ENCODE measurements at regions not wholly inside any gene's neighbourhood (a gene's known extent, or its start where the extent isn't known, plus 50 kb on each side); places are given as distances from the start of the nearest gene placed in this dataset.

DNA sequence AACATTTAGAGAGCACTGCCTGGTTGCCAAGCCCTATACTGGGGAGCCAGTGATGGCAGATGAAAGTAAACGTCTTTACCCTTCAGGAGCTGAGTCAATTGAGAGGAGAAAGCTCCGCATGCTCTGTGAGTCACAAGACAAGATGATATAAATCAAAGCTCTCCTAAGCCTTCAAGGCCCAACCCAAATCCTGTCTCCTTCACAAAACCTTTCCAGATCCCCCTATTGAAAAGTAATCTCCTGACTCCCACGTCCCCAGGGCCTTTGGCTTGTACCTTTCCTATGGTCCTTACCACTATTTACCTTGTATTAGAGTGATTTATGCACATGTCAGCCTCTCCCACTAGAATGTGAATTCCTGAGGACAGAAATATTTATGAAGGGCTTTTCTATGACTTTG lies 230.1 kb upstream of the TENM4 start:
- H3K4me2 ChIP-seq (ENCODE audit: insufficient read depth in 1 of 2, low read depth in 2 of 2, low read length in 2 of 2), result no peak overlapping the region
- ChIA-PET POLR2A (ENCODE audit: partially characterized antibody) (no interaction called here), CTCF (ENCODE audit: partially characterized antibody) (no interaction called here)
- H3K9ac ChIP-seq (replicated peaks in 1 of 4; ENCODE audit: extremely low read depth in 1 of 4, low read depth in 3 of 4, low read length in 3 of 4), result no peak overlapping the region
- no peak overlapping the region for H2BK15ac ChIP-seq (ENCODE audit: low read length)
- no peak overlapping the region for H3K4me3 ChIP-seq (ENCODE audit: extremely low read depth in 1 of 4, insufficient read depth in 2 of 4, low read depth in 3 of 4, low read length in 4 of 4)
- DNase-seq (ENCODE audit: low read depth in 1 of 2, low spot score in 2 of 2), result no peak
- no peak for FAIRE-seq
- no peaks in the 10 kb centered on the region for H4K20me1 ChIP-seq (replicated peaks in 1 of 2; ENCODE audit: control insufficient read depth in 1 of 2, insufficient read depth in 2 of 2, low read length in 2 of 2)
- no peak overlapping the region for H3K18ac ChIP-seq (ENCODE audit: extremely low read depth, low read length)
- H2BK120ac ChIP-seq (replicated peaks; ENCODE audit: low read depth, low read length), result no peak overlapping the region
- no peaks in the 10 kb centered on the region for H3K23me2 ChIP-seq (ENCODE audit: low read depth, low read length)
- no peak overlapping the region for H2BK20ac ChIP-seq (ENCODE audit: low read length)
- no peak overlapping the region for H2AK5ac ChIP-seq (ENCODE audit: low read depth, low read length)
- H3K27ac ChIP-seq (ENCODE audit: low read depth, low read length), result no peak overlapping the region
- WGBS, 2 experiments (ENCODE audit: extremely low coverage in 1 of 2, insufficient coverage in 1 of 2, insufficient read length in 1 of 2, insufficient replicate concordance in 2 of 2, low coverage in 1 of 2, low lambda C conversion rate in 2 of 2, missing lambda C conversion rate in 1 of 2), result 87% methylated on average over 3 of the region's 3 CpGs; no CpG with 5 or more reads in 1 of the 2 experiments
- H3K79me1 ChIP-seq (ENCODE audit: low read depth, low read length), result no peaks in the 10 kb centered on the region
- no peak overlapping the region for H2AFZ ChIP-seq (ENCODE audit: low read length)
- H3K9me3 ChIP-seq (ENCODE audit: insufficient read depth in 2 of 2, low read depth in 1 of 2, low read length in 1 of 2), result no peaks in the 10 kb centered on the region
- H3K23ac ChIP-seq (ENCODE audit: insufficient read length), result no peak overlapping the region
- H4K5ac ChIP-seq (ENCODE audit: insufficient read length, low read depth, low read length), result no peak overlapping the region
- no peak overlapping the region for H4K8ac ChIP-seq (ENCODE audit: extremely low read depth, insufficient read depth, low read length)
- no peak overlapping the region for H2BK5ac ChIP-seq (ENCODE audit: low read depth, low read length)
- H3K27me3 ChIP-seq (replicated peaks in 1 of 4; ENCODE audit: control insufficient read depth in 3 of 4, extremely low read depth in 1 of 4, insufficient read depth in 3 of 4, low read length in 3 of 4), result peaks cover 0 to 1% (median 0%) of the 10 kb centered on the region in 4 experiments; a peak in 1 of 7 replicates
- H3K14ac ChIP-seq (ENCODE audit: insufficient read length), result no peak overlapping the region
- peaks cover 0 to 4% (median 0%) of the 10 kb centered on the region in 4 experiments; a peak in 1 of 7 replicates for H3K4me1 ChIP-seq (replicated peaks in 1 of 4; ENCODE audit: control insufficient read depth in 3 of 4, insufficient read depth in 4 of 4, low read length in 3 of 4)
- H3K79me2 ChIP-seq (ENCODE audit: control insufficient read depth in 1 of 2, insufficient read depth in 2 of 2, low read length in 2 of 2), result no peaks in the 10 kb centered on the region
- H3K36me3 ChIP-seq (ENCODE audit: control insufficient read depth in 2 of 4, insufficient read depth in 4 of 4, low read length in 3 of 4), result no peaks in the 10 kb centered on the region; a peak in 1 of 8 replicates
- no peak overlapping the region for H3K56ac ChIP-seq (replicated peaks; ENCODE audit: insufficient read length, low read depth, low read length)
- H2BK12ac ChIP-seq (ENCODE audit: low read depth, low read length), result no peak overlapping the region
- no peak overlapping the region for H3K4ac ChIP-seq (replicated peaks; ENCODE audit: insufficient read length, low read depth, low read length)
- no peak overlapping the region for H4K91ac ChIP-seq (replicated peaks; ENCODE audit: insufficient read length, low read length)
- TF ChIP-seq TBP (IDR thresholded peaks at IDR 0.05; ENCODE audit: low read depth, low read length) (no peak), RXRA (IDR thresholded peaks at IDR 0.05; ENCODE audit: insufficient read depth, low read depth, low read length) (no peak), SP1 (IDR thresholded peaks at IDR 0.05; ENCODE audit: low read depth, low read length) (no peak), ASH2L (IDR thresholded peaks at IDR 0.05; ENCODE audit: low read length) (no peak), RFX5 (IDR thresholded peaks at IDR 0.05; ENCODE audit: borderline replicate concordance, low read depth, low read length) (no peak), EP300 (IDR thresholded peaks at IDR 0.05; ENCODE audit: borderline replicate concordance in 1 of 2, low read depth in 2 of 2, low read length in 2 of 2) (no peak), NRF1 (IDR thresholded peaks at IDR 0.05; ENCODE audit: low read depth, low read length) (no peak), HDAC6 (IDR thresholded peaks at IDR 0.05; ENCODE audit: low read depth, low read length) (no peak), MAFK (IDR thresholded peaks at IDR 0.05; ENCODE audit: low read depth, low read length) (no peak), CREB1 (IDR thresholded peaks at IDR 0.05) (no peak), CBX8 (IDR thresholded peaks at IDR 0.05; ENCODE audit: borderline replicate concordance, low read depth, low read length) (no peak), BRCA1 (IDR thresholded peaks at IDR 0.05; ENCODE audit: low read depth, low read length) (no peak)
- TF ChIP-seq, protein P1, sequence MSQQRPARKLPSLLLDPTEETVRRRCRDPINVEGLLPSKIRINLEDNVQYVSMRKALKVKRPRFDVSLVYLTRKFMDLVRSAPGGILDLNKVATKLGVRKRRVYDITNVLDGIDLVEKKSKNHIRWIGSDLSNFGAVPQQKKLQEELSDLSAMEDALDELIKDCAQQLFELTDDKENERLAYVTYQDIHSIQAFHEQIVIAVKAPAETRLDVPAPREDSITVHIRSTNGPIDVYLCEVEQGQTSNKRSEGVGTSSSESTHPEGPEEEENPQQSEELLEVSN (IDR thresholded peaks at IDR 0.05), result no peak
- TF ChIP-seq, protein P2, sequence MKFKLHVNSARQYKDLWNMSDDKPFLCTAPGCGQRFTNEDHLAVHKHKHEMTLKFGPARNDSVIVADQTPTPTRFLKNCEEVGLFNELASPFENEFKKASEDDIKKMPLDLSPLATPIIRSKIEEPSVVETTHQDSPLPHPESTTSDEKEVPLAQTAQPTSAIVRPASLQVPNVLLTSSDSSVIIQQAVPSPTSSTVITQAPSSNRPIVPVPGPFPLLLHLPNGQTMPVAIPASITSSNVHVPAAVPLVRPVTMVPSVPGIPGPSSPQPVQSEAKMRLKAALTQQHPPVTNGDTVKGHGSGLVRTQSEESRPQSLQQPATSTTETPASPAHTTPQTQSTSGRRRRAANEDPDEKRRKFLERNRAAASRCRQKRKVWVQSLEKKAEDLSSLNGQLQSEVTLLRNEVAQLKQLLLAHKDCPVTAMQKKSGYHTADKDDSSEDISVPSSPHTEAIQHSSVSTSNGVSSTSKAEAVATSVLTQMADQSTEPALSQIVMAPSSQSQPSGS (IDR thresholded peaks at IDR 0.05; ENCODE audit: low read length), result no peak

All from H1 (cell line).